ENCODE measurements at regions not wholly inside any gene's neighbourhood (a gene's known extent, or its start where the extent isn't known, plus 50 kb on each side); places are given as distances from the start of the nearest gene placed in this dataset.

DNA sequence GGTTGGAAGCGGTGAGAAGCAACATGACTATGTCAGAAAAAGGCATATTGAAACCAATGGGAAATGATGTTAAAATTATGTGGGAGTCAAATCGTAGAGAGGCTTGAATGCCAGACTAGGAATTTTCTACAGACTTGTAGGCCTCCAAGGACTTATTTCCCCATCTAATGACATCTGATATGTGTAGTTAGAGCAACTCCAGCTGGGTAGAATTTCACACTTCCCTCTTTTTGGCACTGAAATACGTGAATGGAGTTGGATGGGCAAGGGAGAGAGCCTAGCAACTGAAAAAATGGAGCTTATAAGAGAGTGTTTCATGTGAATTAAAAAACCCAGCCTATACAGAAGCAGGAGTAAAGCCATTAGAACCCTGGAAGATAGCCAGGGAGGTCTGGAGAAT is 304.2 kb downstream of the INSC start:
- TF ChIP-seq, protein P1, sequence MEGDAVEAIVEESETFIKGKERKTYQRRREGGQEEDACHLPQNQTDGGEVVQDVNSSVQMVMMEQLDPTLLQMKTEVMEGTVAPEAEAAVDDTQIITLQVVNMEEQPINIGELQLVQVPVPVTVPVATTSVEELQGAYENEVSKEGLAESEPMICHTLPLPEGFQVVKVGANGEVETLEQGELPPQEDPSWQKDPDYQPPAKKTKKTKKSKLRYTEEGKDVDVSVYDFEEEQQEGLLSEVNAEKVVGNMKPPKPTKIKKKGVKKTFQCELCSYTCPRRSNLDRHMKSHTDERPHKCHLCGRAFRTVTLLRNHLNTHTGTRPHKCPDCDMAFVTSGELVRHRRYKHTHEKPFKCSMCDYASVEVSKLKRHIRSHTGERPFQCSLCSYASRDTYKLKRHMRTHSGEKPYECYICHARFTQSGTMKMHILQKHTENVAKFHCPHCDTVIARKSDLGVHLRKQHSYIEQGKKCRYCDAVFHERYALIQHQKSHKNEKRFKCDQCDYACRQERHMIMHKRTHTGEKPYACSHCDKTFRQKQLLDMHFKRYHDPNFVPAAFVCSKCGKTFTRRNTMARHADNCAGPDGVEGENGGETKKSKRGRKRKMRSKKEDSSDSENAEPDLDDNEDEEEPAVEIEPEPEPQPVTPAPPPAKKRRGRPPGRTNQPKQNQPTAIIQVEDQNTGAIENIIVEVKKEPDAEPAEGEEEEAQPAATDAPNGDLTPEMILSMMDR (IDR thresholded peaks at IDR 0.05; ENCODE audit: extremely low read depth, missing control alignments) = no peak
- no peak for DNase-seq (ENCODE audit: low spot score)

DNA sequence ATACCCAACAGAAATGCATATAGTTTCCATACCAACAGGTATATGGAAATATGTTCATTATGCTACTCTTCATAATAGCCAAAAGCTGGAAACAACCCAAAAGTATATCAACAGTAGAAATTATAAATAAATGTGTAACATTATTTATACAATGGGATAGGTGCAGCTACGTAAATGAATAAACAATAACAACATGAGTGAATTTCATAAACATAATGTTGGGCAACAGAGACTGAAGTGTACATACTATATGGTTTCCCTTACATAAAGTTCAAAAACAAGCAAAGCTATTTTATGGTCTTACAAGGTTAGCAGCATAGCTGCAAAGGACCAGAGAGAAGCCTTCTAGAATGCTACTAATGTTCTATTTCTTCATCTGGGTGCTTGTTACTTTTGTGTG is 305.0 kb downstream of the INSC start:
- no peak for DNase-seq (ENCODE audit: low spot score)

DNA sequence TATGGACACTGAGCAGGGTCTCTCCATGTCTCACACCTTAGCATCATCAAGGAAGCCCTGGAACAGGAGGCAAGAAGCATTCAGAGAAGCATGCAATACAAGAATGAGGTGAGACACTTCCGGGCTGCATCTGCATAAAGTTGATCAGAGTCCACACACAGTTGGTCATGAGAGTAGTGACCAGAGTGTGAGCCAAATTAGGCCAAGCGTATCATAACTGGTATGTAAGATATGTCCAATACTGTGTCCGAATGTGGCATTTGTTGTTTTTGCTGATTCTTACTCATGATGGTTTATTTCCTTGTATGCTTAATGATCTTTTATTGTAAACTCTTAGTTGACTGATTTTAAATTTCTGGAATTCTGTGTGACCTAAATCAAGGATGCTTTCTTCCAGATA is 315.7 kb downstream of the INSC start:
- TF ChIP-seq, protein P1 (IDR thresholded peaks at IDR 0.05; ENCODE audit: extremely low read depth, missing control alignments) = no peak
- no peak for DNase-seq (ENCODE audit: low spot score)

More for the DNA sequence above, 305.0 kb downstream of the INSC start:
- TF ChIP-seq, protein P1 (IDR thresholded peaks at IDR 0.05; ENCODE audit: extremely low read depth, missing control alignments) = no peak

DNA sequence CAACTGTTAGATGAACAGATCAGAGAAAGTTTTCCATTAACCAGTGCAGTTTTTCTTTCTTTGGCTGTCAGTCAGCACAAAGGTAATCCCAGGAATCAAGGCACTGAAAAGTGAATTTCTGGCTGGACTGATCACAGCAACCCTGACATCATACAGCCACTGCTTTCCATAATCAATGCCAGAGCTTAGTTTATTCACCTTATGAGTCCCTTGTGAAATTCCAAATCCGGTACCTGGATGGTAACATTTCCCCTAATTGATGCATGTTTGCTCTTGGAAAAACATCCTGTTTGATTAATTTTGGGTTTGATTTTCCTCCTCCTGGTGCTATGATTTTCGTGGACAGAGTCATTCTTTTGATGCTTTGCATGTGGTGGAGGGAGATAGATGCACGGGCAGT is 319.8 kb downstream of the INSC start:
- DNase-seq (ENCODE audit: low spot score) = no peak
- TF ChIP-seq, protein P1 (IDR thresholded peaks at IDR 0.05; ENCODE audit: extremely low read depth, missing control alignments) = no peak

DNA sequence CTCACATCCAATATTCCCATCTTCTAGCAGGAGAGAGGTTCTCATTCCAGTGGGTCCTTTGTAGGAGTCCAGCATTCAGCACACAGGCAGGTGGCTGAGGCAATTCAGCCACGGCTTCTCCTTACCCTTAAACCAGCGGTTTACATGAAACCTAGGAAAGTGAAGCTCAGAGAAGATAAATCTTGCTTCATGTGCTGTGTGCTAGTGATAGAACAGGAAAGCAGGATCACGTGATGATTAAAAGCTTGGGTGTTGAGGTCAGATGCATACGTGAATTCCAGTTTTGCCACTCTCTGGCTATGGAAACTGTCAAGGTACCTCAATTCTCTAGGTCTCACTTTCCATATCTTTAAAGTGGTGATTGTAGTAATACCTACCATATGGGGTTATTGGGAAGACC is 331.6 kb downstream of the INSC start:
- TF ChIP-seq, protein P1 (IDR thresholded peaks at IDR 0.05; ENCODE audit: extremely low read depth, missing control alignments) = no peak
- no peak for DNase-seq (ENCODE audit: low spot score)

DNA sequence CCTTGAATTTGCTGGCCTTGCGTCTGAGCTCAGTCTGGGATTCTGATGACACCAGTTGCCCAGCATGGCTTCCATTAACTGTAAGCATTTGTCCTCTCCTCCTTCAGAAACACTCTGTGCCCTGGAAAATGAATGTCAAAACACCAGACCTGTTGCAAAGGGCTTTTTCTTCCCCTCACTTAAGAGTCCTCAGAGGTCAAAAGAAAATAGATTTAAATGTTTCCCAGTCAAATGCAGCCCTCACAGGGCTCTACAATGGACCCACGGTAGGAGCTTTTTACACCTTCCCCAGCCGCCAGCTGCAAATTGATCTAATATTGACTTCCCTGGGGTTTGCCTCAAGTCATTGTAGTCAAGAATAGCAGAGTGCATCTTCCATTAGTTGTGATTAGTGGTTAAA is 332.2 kb downstream of the INSC start:
- DNase-seq (ENCODE audit: low spot score) = no peak
- TF ChIP-seq, protein P1 (IDR thresholded peaks at IDR 0.05; ENCODE audit: extremely low read depth, missing control alignments) = no peak

DNA sequence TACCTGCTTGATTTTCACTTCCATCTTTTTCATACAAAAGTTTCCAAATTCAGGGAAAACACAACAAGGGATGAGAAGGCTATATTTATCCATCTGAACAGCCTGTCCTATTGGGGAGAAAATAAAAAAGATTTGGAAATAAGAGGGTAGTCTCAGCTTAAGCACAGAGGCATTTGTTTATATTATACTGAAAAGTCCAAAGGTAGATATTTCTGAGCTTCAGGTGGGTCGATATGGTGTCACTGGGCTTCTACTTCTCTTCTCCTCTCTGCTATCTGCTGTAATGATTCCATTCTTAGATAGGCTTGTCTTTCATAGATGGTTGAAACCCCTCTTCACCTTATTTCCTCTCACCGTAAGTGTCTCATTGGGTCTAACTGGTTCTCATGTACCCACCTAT is 337.0 kb downstream of the INSC start:
- DNase-seq (ENCODE audit: low spot score) = no peak
- TF ChIP-seq, protein P1 (IDR thresholded peaks at IDR 0.05; ENCODE audit: extremely low read depth, missing control alignments) = no peak

Measured in GM20000 (cell line).